ENCODE measurements at regions not wholly inside any gene's neighbourhood (a gene's known extent, or its start where the extent isn't known, plus 50 kb on each side); places are given as distances from the start of the nearest gene placed in this dataset.

DNA sequence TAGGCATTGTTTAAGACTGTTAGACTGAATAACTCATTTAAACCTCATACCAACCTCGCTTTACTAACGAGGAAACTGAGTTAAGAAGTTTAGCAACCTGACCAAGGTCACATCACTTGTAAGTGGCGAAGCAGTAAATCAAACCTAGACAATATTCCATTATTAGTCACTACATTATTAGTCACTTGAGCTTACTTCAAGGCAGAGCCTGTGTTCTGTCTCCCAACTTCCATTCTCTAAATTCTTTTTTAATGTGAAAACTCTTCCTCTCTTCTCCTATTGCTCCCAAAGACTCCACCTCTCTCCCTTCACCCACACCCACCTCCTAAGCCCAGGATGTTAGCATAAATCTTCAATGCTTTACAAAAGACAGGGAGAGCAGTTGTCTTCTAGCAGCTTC is 156.5 kb downstream of the ARL6IP6 start:
- DNase-seq (ENCODE audit: low spot score), result no peak

- no peak for DNase-seq (ENCODE audit: low spot score)
Measured at GRCh38 chr2:152870239-152870638, 151.8 kb downstream of the ARL6IP6 start.

DNA sequence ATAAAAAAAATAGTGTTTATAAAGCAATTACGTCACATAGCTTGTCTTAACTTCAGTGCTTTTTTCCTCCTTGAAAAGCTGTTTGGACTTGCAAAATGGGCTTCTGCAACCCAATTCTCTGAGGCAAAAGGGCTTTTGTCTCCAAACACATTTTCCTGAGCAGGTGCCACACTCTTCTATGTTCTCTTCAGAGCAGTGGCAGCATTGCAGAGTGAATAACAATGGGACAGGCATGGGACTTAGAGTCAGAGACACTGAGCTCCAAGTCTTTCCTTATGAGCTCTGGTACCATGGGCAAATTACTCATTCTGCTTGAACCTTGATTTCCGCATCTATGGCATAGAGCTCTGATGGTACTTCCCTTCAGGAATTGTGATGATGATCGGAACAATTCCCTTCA is 149.0 kb downstream of the ARL6IP6 start:
- DNase-seq (ENCODE audit: low spot score), result no peak

DNA sequence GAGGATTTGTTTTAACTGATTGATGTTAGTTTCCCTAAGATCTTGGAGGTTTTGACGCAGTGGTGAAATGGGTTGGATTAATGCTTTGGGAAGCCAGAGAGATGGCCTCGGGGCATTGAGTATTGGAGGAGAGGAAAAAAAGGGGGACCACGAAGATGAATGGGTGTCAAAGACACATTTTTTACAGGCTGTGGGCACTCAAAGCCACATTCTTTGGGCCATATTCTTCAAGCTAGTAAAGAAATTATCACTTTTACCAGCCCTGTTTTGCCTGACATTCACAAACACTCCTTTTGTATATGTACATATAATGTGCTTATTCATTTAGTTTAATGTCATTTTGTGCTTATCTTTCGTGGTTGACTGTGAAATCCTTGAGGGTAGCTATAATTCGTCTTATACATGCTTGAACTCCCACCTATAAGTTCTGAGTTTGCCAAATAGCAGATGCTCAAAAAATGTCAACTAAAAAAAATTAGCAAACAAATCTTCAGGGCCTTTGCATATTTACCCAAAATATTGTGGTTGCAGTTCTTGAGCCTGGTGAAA is 146.3 kb downstream of the ARL6IP6 start:
- no peak for DNase-seq (ENCODE audit: low spot score)

DNA sequence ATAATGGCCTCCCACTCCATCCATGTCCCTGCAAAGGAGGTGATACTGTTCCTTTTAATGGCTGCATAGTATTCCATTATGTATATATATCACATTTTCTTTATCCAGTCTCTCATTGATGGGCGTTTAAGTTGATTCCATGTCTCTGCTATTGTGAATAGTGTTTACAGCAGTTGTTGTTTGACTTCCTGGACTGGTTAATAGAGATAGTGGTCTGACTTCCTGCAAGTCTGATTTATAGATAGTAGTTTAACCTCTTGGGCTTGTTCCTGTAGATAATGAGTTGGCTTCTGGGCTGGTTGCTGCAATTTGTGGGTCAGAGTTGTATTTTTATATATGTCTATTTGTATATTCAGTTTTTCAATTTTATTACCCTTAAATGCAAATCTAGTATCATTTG is 145.4 kb downstream of the ARL6IP6 start:
- DNase-seq (ENCODE audit: low spot score), result no peak

- DNase-seq (ENCODE audit: low spot score), result peak; percentile 32
Measured at GRCh38 chr2:152861349-152861942, 143.0 kb downstream of the ARL6IP6 start.

DNA sequence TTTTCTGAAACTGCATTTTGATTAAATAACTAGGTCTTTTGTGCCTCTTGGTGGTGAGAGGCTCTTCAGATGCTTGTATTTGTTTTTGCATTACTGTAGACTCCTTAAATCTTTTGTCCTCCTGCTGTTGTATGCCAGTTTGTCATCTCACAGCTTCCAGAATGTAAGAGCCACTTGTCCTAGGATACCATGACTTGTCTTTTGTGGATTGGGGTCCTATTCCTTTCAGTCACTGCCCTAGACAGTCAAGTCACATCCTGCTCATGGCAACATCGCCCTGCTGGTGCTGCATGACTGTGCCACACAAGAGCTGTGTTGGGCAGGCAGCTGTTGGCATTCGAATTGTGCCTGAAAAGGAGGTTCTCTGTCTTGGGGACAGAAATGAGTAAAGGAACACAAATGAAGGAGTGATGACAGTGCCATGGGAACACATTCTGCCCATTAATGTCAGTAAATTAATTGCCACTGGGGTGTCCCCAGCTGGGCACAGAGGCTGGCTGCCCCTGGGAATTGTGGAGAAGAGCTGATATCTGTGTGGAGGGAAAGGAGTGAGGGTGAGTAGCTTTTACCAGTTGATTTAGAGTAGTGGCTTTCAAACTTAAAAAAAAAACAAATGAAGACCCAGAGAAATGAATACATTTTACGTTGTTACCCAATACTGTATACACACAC is 140.3 kb downstream of the ARL6IP6 start:
- no peak for DNase-seq (ENCODE audit: low spot score)

DNA sequence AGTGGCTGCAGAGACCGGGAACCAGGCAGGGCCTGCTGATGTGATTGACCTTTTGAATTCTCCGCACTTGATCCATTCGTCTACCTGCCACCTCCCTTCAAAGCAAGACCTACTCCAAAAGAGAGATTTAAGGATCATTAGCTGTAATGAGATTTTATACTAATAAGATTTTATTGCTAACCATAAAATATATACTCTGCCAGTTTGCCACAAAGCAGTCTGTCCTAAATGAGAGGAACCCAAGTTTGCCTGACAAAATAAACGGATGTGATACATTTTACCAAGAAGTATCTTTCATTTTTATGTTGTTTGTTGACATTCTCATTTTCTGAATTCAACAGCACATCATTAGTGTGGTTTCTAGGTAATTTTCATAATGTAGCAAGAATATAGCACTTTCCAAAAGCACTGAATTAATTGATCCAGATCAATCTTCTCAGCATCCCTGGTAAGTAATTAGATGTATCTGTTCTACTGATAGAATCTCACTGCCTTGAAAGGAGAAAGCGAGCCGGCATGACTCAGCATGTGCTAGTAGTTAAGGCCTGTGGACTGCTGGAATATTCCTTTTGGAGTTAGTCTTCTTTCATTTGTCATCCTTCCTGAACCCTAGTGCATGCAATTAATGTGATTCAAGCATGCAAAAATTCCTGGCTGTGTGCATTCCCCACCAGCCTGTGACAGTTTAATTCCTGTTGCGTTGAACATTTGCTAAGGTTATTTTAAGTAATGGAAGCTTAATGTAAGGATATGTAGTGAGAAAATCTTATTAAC is 128.5 kb downstream of the ARL6IP6 start:
- no peak for DNase-seq (ENCODE audit: low spot score)

DNA sequence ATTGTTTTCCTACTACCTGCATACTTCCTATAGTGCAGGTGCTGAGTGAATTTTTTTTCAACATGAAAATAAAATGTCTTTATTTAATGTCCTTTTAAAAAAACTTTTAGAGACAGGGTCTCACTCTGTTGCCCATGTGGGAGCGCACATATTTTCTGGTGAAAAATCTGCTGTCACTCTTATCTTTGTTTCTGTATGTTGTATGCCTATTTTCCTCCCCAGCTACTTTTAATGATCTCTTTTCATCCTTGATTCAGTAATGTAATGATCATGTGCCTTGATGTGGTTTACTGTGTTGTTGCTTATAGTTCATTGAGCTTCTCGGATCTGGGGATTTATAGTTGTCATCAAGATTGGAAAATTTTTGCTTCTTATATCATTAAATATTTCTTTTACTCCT is 117.3 kb downstream of the ARL6IP6 start:
- no peak for DNase-seq (ENCODE audit: low spot score)

- DNase-seq (ENCODE audit: low spot score), result no peak
Measured at GRCh38 chr2:152827944-152828343, 109.5 kb downstream of the ARL6IP6 start.

DNA sequence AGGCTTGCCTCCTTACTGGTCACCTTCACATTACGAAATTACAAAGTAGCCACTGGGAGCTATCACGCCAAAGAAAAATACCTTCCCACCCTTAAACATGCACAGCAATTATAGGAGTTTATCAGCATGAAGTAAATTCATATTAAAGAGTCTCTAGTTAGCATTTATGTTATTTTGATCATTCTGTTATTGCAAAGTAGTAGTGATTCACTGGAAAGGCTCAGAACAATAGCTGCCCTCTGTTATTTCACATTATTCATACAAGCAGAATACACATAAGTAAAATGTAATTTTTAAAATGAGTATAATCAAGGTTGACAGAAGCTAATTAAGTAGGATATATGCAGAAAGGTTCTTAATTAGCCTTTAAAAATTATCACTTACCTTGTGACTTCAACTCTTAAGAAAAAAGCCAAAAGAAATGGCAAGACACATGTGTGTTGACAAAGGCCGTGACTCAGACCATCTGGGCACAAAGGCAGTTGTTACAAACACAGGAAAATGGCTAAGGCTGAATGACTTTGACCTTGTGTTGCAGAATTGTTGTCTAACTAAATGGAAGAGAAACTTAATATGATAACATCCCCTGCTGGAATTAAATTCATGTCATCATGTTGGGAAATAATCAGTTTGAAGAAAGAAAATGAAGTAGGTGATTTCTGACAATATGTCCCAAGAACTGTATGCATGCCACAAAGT is 108.3 kb downstream of the ARL6IP6 start:
- no peak for DNase-seq (ENCODE audit: low spot score)

DNA sequence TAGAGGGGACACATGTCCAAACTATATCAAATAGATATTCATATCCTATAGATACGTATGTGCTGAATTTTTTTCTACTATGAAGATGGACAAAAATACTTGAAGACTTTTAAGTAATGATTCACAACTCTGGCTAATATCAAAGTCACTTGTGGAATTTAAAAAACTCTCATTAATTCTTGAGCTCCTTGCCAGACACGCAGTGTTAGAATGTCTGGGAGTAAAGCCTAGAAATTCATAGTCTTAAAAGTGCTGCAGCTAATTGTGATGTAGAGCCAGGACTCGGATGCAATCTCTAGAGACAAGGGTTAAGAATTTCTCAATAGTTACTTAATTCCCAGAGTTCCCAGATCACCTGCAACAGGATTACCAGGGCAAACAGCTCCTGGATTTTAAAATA is 107.4 kb downstream of the ARL6IP6 start:
- DNase-seq (ENCODE audit: low spot score), result no peak

GRCh38 chr2:152823905-152824304 is 105.5 kb downstream of the ARL6IP6 start:
- DNase-seq (ENCODE audit: low spot score), result no peak

DNA sequence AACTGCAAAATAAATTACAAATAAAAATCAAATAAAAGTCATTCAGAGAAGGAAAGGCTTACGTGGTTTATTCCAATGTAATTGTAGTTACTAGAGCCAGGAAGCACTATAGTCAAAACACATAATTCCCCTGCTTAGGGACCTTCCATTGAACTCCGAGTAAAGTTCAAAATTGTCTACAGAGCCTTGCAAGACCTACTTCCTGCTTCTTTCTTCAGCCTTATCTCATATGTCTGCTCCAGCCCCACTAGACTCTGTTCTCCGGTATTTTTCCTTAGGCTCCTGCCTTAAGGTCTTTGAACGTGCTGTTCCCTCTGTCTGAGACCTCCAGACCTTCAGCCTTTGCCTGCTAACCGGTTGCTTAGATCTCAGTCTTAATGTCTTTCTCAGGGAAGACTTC is 104.3 kb downstream of the ARL6IP6 start:
- no peak for DNase-seq (ENCODE audit: low spot score)

DNA sequence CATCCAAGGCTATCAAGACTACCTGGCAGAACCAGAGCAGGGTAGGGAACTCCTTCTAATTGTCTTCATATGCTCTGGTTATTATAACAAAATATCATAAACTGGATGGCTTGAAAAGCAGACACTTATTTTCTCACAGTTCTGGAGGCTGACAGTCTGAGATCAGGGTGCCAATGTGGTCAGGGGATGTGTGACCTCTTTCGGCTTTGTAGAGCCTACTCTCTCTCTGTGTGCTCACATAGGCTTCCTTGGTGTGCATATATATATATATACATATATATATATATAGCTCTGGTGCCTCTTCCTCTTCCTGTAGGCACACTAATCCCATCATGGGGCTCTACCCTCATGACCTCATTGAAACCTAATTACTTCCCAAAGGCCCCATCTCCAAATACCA is 101.6 kb downstream of the ARL6IP6 start:
- no peak for DNase-seq (ENCODE audit: low spot score)

- no peak for DNase-seq (ENCODE audit: low spot score)
Measured at GRCh38 chr2:152815634-152816257, 97.3 kb downstream of the ARL6IP6 start.

DNA sequence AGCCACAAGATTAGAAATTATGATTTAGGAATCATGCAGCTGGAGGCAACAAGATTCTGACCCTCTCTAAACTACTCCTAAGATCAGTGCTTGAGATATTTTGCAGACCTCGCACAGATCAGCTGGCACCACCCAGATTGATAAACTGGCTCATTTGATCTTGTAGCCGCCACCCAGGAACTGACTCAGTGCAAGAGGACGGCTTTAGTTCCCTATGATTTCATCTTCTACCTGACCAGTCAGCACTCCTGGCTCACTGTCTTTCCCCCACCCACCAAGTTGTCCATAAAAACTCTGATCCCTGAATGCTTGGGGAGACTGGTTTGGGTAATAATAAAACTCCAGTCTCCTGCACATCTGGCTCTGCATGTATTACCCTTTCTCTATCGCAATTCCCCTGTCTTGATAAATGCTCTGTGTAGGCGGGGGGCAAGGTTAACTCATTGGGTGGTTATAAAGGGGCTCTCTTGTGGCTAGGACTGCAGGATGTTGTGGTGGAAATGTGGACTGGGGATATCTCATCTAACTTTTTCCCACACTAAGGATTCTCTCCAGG is 96.1 kb downstream of the ARL6IP6 start:
- DNase-seq (ENCODE audit: low spot score), result no peak

- no peak for DNase-seq (ENCODE audit: low spot score)
Measured at GRCh38 chr2:152813351-152813750, 94.9 kb downstream of the ARL6IP6 start.

Data from HuH-7 (cell line).